HepG2 (cell line): ENCODE measurements at regions not wholly inside any gene's neighbourhood (a gene's known extent, or its start where the extent isn't known, plus 50 kb on each side); places are given as distances from the start of the nearest gene placed in this dataset.

Source experiments
- ATAD3A ChIP-seq: sonication (generic); formaldehyde crosslinking; IDR thresholded peaks from 2 replicates; pipeline ENCODE4 v1.4.0; 2020; ENCODE audit warnings: missing genetic modification reagents
- BCL6 ChIP-seq: IDR thresholded peaks from 2 replicates; pipeline ENCODE4 v1.6.1; 2016; ENCODE audit warnings: missing genetic modification reagents, missing compliant biosample characterization
- GATAD1 ChIP-seq: IDR thresholded peaks from 2 replicates; pipeline ENCODE4 v1.6.1; 2016; ENCODE audit warnings: missing genetic modification reagents, missing compliant biosample characterization
- HMGXB4 ChIP-seq, 2 experiments: sonication (generic) in 1 of 2; formaldehyde crosslinking in 1 of 2; IDR thresholded peaks; 2 replicates each; pipeline versions ENCODE4 v1.4.0 to v1.6.1; 2018 to 2020; ENCODE audit warnings: missing genetic modification reagents in 2 of 2, borderline replicate concordance in 1 of 2, low read depth in 1 of 2, mild to moderate bottlenecking in 1 of 2, missing biosample characterization in 1 of 2
- HNF1B ChIP-seq: sonication (generic); formaldehyde crosslinking; IDR thresholded peaks from 2 replicates; pipeline ENCODE4 v1.5.1; 2020; ENCODE audit warnings: mild to moderate bottlenecking, moderate library complexity, missing genetic modification reagents
- HNRNPLL ChIP-seq: fragments of 200-400 bp; formaldehyde crosslinking; IDR thresholded peaks from 2 replicates; pipeline ENCODE4 v1.6.1; 2017; ENCODE audit warnings: mild to moderate bottlenecking, low read depth, low read length; ENCODE audit not compliant: poor library complexity, severe bottlenecking
- HOXA3 ChIP-seq: sonication (generic); formaldehyde crosslinking; IDR thresholded peaks from 2 replicates; pipeline ENCODE4 v1.5.0; 2020; ENCODE audit warnings: missing genetic modification reagents
- MED13 ChIP-seq: sonication (generic); formaldehyde crosslinking; IDR thresholded peaks from 2 replicates; pipeline ENCODE4 v1.5.0; 2020; ENCODE audit warnings: missing genetic modification reagents
- NFYC ChIP-seq: IDR thresholded peaks from 2 replicates; pipeline ENCODE4 v1.6.1; 2016; ENCODE audit warnings: missing genetic modification reagents, missing compliant biosample characterization
- NR2F6 ChIP-seq, 2 experiments: IDR thresholded peaks; 2 replicates each; pipeline ENCODE4 v1.6.1; 2016; ENCODE audit warnings: antibody characterized with exemption in 1 of 2, mild to moderate bottlenecking in 1 of 2
- SALL1 ChIP-seq: sonication (generic); formaldehyde crosslinking; IDR thresholded peaks from 2 replicates; pipeline ENCODE4 v1.8.0; 2022; ENCODE audit warnings: mild to moderate bottlenecking, missing genetic modification reagents
- TBX2 ChIP-seq: sonication (generic); formaldehyde crosslinking; IDR thresholded peaks from 2 replicates; pipeline ENCODE4 v1.5.0; 2020; ENCODE audit warnings: missing genetic modification reagents, mild to moderate bottlenecking, borderline replicate concordance
- XRCC5 ChIP-seq: fragments of 200-400 bp; formaldehyde crosslinking; optimal IDR thresholded peaks from 2 replicates; pipeline ENCODE3; 2017; ENCODE audit warnings: mild to moderate bottlenecking, low read length
- ZBTB20 ChIP-seq: sonication (generic); formaldehyde crosslinking; IDR thresholded peaks from 2 replicates; pipeline ENCODE4 v1.8.1; 2023; ENCODE audit warnings: missing genetic modification reagents, low read depth, mild to moderate bottlenecking, borderline replicate concordance
- ZC3H13 ChIP-seq: sonication (generic); formaldehyde crosslinking; IDR thresholded peaks from 2 replicates; pipeline ENCODE4 v1.8.1; 2023; ENCODE audit warnings: mild to moderate bottlenecking, missing genetic modification reagents, moderate library complexity
- ZNF350 ChIP-seq: sonication (generic); formaldehyde crosslinking; IDR thresholded peaks from 2 replicates; pipeline ENCODE4 v1.4.0; 2020; ENCODE audit warnings: mild to moderate bottlenecking, low read depth, missing genetic modification reagents, borderline replicate concordance
- ZNF432 ChIP-seq: sonication (generic); formaldehyde crosslinking; IDR thresholded peaks from 2 replicates; pipeline ENCODE4 v1.5.0; 2020; ENCODE audit warnings: missing genetic modification reagents, mild to moderate bottlenecking, borderline replicate concordance
- TF ChIP-seq, protein P1 (sequence below): sonication (generic); formaldehyde crosslinking; IDR thresholded peaks from 2 replicates; pipeline ENCODE4 v1.5.1; 2020; ENCODE audit warnings: missing genetic modification reagents, mild to moderate bottlenecking, borderline replicate concordance
- TF ChIP-seq, protein P2 (sequence below): IDR thresholded peaks from 2 replicates; pipeline ENCODE4 v1.6.1; 2016; ENCODE audit warnings: missing compliant biosample characterization, missing genetic modification reagents, borderline replicate concordance

GRCh38 chr7:130894146-130894908 lies 160.3 kb upstream of the KLF14 start (continued):
- TF ChIP-seq HNF1B = peak; percentile 69
- TF ChIP-seq TBX2 (CRISPR knock-in tag) = peak; percentile 67
- no peak for TF ChIP-seq ATAD3A (CRISPR knock-in tag)
- TF ChIP-seq NR2F6 (IDR thresholded peaks at IDR 0.05) = peak; percentile 70; the same call in 1 of the 2 replicates
- peak; percentile 85 for TF ChIP-seq NR2F6 (CRISPR knock-in tag; IDR thresholded peaks at IDR 0.05)
- TF ChIP-seq, protein P1, sequence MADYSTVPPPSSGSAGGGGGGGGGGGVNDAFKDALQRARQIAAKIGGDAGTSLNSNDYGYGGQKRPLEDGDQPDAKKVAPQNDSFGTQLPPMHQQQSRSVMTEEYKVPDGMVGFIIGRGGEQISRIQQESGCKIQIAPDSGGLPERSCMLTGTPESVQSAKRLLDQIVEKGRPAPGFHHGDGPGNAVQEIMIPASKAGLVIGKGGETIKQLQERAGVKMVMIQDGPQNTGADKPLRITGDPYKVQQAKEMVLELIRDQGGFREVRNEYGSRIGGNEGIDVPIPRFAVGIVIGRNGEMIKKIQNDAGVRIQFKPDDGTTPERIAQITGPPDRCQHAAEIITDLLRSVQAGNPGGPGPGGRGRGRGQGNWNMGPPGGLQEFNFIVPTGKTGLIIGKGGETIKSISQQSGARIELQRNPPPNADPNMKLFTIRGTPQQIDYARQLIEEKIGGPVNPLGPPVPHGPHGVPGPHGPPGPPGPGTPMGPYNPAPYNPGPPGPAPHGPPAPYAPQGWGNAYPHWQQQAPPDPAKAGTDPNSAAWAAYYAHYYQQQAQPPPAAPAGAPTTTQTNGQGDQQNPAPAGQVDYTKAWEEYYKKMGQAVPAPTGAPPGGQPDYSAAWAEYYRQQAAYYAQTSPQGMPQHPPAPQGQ (CRISPR knock-in tag) = no peak
- peak; percentile 55 for TF ChIP-seq XRCC5
- TF ChIP-seq, protein P2, sequence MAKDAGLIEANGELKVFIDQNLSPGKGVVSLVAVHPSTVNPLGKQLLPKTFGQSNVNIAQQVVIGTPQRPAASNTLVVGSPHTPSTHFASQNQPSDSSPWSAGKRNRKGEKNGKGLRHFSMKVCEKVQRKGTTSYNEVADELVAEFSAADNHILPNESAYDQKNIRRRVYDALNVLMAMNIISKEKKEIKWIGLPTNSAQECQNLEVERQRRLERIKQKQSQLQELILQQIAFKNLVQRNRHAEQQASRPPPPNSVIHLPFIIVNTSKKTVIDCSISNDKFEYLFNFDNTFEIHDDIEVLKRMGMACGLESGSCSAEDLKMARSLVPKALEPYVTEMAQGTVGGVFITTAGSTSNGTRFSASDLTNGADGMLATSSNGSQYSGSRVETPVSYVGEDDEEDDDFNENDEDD (CRISPR knock-in tag) = no peak
- TF ChIP-seq ZNF350 = peak; percentile 43; the same call in 1 of the 2 replicates
- TF ChIP-seq GATAD1 = 0 out of 2 replicates have a peak, but pooled peaks have one; percentile 1
- TF ChIP-seq MED13 (CRISPR knock-in tag) = peak; percentile 43; the same call in 1 of the 2 replicates
- no peak for TF ChIP-seq ZNF432 (CRISPR knock-in tag)
- peak; percentile 47; the same call in 1 of the 2 replicates for TF ChIP-seq SALL1 (CRISPR knock-in tag)
- peak; percentile 35; the same call in 1 of the 2 replicates for TF ChIP-seq HOXA3 (CRISPR knock-in tag)
- TF ChIP-seq HMGXB4 (CRISPR knock-in tag; IDR thresholded peaks at IDR 0.05; ENCODE audit: borderline replicate concordance in 1 of 2, low read depth in 1 of 2) = no peak
- TF ChIP-seq BCL6 (CRISPR knock-in tag) = peak; percentile 42; the same call in 1 of the 2 replicates
- no peak for TF ChIP-seq ZBTB20 (CRISPR knock-in tag)
- TF ChIP-seq HNRNPLL = peak; percentile 52
- no peak for TF ChIP-seq ZC3H13 (CRISPR knock-in tag)
- TF ChIP-seq NFYC (CRISPR knock-in tag) = no peak
